HG03135 (cell line): ENCODE measurements at regions not wholly inside any gene's neighbourhood (a gene's known extent, or its start where the extent isn't known, plus 50 kb on each side); places are given as distances from the start of the nearest gene placed in this dataset.
A peak's percentile ranks its signal among the peaks of the same experiment; 100 is the strongest.

Source experiments
- ATAC-seq: cut with Tn5 transposase; IDR thresholded peaks from one replicate; pipeline ENCODE4 v1.9.1; 2021; ENCODE audit warnings: mild to moderate bottlenecking, moderate library complexity; ENCODE audit not compliant: unreplicated experiment

DNA sequence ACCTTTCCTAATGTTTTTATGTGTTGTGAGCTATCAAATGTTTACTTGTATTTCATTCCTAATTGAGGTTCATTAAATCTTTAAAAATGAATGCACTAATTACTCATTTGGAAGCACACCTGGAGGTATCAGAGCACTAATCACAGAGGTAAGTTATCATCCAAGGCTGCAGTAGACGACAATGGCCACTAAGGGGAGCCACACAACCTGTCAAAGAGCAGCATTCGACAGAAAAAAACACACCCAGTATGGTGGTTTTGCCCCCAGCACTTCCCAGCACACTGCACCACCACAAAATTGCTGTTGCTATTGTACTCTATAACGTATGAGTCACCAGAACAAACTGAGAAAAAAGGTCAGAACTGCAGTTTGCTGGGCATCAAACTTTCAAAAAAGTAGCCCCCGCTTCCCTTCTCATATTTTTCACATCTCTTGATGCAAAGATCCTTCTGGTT is 205.9 kb upstream of the IGF1R start:
- ATAC-seq, result peak; percentile 79

GRCh38 chr15:98442901-98443300 is 205.4 kb upstream of the IGF1R start:
- no peak for ATAC-seq

DNA sequence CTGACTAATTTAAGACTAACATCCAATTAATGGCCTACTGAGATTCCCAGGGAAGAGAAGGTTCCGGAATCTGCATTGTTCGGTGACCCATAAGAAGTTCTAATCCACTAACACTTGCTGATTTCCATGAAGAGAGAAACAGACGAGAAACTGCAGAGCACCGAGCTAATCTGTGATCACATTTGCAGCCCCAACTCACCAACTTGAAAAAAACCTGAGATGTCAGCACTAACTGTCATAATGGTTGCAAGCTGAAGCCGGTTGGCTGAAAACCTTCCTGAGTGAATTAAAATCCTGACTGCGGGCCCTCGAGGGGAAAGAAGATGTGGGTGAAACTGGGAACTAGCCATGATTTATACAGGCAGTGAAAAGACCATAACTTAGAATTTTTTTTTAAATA is 204.8 kb upstream of the IGF1R start:
- ATAC-seq, result no peak

DNA sequence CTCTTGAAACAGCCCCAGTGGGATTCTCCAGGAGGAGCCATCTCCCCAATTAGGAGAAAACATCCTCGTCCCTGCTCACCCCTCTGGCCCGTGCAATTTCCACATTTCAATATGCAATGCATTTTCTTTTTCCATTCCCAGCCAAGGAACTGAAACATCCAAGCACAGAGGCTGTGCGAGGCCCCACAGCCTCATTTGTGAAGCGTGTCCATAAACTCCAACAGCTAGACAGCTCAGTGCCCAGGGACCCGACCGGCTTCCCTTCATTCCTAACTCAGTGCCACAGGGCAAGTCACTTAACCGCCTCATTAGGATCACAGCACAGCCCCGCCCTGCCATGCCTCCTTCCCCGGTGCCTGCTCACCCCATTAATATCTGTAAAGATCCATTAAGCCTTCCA is 204.2 kb upstream of the IGF1R start:
- no peak for ATAC-seq

DNA sequence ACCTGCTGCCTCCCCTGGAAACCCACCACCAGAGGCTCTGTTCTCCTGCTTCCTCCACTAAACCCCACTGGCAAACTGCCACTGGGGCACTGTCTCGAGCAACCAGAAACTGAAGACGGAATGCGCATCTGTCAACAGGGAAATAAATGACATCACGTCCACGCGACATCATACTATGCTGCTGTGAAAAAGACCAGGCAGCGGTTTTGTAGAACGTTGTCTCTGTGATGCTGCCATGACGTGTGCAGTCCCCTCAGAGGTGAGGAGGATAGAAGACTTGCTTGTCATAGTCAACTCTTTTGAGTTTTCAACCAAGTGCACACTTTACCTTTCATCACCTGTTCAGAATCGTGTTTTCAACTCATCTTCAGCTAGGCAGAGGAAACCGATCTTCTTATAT is 203.0 kb upstream of the IGF1R start:
- ATAC-seq, result no peak

- no peak for ATAC-seq
Observed at GRCh38 chr15:98446083-98446482, 202.3 kb upstream of the IGF1R start.

GRCh38 chr15:98447069-98447468 is 201.3 kb upstream of the IGF1R start:
- no peak for ATAC-seq

DNA sequence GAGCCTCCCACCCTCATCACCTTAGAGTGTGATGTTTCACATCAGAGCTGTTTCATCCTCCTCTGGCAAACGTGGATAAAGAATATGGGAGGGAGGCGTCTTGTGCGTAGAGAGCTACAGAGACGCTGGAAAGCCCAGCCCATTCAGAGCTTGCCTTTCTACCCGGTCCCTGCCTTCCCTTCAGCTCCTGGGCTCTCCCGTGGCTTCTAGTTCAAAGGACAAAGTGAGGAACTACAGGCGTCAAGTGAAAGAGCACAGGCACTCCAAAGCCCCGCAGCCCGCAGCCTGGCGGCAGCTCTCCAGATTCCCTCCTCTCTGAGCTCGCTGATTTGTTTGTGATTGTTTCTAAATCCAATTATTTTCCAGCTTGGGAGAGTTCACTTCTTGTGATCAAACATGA is 197.1 kb upstream of the IGF1R start:
- no peak for ATAC-seq

DNA sequence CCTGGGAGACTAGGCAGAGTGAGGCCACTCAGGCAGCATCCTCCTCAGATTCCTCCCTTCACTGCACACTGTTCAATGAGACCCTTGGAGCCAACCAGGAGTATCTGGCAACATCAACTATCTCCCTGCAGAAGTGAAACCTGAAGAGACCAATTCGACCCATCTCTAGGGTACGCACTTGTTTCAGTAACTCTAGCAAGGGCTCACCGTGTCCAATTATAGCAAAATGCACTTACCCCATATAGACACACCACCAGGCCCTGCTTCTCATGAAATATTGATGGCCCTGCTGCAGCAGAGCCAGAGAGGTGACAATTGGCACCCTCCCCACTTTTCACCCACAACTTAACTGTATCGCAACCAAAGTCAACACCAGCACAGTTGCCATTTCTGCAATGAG is 196.1 kb upstream of the IGF1R start:
- no peak for ATAC-seq

DNA sequence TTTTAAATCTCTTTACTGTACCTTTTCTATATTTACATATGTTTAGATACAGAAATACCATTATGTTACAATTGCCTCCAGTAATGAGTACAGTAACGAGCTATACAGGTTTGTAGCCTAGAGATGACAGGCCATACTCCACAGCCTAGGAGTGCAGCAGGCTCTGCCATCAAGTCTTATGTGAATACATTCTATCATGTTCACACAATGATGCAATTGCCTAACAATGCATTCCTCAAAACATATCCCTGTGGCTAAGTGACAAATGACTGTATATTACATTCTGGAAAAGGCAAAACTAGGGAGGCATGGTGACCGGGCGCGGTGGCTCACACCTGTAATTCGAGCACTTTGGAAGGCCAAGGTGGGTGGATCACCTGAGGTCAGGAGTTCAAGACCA is 192.4 kb upstream of the IGF1R start:
- ATAC-seq, result no peak

- ATAC-seq, result no peak
Observed at GRCh38 chr15:98476559-98476958, 171.8 kb upstream of the IGF1R start.

DNA sequence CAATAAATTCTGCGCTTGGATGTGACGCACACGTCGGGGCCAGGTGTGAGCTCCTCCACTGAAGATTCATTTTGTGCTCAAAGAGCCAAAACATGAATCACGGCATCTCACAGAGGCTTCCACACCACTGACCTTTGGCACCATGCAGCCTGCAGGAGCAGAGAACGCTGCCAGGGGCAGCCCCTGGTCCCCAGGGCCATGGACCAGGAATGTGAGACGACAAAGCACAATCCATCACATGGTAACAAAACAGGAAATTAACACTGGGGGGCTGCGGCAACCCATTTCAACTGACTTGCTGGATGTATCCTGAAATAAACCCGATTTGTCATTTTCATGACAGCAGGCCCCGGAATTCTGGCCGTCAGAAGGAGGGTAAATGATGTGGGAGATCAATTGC is 167.5 kb upstream of the IGF1R start:
- ATAC-seq, result no peak

DNA sequence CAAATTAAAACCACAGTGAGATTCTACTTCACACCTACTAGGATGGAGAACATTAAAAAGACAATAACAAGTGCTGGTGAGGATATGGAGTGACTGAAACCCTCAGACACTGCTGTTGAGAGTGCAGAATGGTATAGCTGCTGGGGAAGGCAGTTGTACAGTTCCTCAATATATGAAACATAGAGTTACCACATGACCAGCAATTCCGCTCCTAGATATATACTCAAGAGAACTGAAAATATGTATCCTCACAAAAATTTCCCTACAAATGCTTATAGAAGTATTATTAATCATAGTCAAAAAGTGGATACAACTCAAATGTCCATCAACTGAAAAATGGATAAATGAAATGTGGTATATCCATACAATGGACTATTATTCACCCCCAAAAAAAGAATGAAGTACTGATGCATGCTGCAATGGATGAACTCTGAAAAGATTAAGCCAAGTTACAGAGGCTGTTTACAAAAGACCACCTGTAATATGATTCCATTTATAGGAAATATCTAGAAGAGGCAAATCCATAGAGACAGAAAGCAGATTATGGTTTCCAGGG is 164.7 kb upstream of the IGF1R start:
- no peak for ATAC-seq

GRCh38 chr15:98484914-98485313 is 163.4 kb upstream of the IGF1R start:
- ATAC-seq, result no peak

DNA sequence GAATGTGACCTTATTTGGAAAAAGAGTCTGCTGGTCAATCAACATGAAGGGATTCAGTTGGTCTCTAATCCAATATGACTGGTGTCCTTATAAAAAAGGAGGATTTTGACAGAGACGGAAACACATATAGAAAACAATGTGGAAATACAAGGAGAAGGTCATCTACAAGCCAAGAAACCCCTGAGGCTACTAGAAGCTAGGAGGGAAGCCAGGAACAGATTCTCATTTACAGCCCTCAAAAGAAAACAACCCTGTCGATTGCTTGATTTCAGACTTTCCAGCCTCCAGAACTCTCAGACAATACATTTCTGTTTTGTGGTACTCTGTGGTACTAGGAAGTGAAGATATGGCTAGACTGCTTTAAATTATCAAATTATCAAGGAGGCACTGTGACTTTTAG is 162.9 kb upstream of the IGF1R start:
- ATAC-seq, result no peak

GRCh38 chr15:98493966-98494511 is 154.3 kb upstream of the IGF1R start:
- no peak for ATAC-seq

- ATAC-seq, result no peak
Observed at GRCh38 chr15:98501192-98501591, 147.1 kb upstream of the IGF1R start.

DNA sequence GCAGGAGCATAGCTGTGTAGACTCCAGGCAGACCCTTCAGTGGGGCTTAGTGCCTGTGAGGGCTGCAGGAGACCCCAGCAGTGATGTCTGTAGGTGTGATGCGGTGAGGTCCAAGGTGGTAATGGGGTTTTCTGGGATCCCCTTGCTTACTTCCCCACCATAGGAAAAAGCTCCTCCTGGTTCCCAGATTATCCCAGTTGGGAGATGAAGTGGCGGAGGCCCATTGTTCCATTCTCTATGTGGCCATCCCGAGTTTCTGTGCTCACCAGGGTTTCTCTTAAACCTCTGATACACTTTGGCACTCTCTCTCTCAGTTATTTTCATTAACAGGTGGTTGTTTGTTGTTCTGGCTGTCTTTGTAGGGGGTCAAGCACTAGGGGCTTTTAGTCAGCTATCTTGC is 146.7 kb upstream of the IGF1R start:
- ATAC-seq, result no peak

DNA sequence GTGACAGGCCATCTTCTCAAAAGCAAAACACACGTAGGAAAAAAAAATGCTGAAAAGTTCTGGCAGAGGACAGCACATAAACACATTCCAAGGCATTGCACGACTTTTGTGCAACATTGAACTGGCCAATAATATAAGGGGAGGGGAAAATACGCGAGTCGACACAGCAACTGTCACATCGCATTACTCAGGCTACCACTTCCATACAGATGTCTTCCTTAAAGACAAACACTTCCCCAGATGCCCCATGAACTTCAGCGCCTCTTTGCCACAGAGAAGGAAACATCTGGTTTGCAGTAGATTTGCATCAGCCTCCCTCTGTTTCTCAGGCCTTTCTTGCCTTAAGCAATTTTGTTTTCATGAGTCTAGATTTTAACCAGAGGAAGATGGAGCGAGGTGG is 144.4 kb upstream of the IGF1R start:
- no peak for ATAC-seq

- no peak for ATAC-seq
Observed at GRCh38 chr15:98504998-98505397, 143.3 kb upstream of the IGF1R start.

DNA sequence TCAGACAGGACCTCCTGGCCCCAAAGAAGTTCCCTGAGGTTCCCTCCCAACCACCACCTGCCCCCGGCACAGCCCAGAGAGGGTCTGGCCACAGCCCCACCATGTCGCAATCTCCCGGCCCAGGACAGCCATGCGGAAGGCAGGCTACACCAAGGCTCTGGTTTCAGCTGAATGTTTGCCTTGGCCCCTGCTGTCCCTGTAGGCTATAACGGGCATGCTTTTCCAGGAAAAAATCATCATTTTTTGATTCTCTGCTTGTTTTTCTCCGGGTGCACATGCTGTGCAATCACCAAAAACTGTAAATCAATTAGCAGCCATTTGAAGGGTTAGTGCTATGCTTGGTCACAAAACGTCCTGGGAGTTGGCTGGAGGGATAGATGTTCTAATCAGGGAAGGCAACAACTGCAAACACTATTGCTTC is 142.7 kb upstream of the IGF1R start:
- ATAC-seq, result no peak

DNA sequence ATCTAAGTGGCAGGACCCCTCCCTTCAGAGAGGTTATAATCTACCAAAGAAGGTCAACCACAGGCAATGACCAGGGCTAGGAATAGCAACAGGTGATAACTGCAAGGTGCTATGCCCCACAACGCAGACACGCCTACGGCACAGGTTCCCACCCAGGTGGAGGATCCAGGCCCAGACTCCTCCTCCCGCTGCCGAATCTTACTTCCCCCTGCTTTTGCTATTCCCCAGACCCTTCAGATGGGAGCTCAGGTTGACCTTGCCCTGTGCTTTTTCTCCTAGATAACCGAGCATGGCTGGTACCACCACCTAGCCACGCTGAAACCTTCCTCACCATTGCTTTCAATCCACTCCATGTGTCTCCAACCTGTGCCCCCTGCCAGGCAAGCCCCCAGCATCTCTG is 142.2 kb upstream of the IGF1R start:
- ATAC-seq, result no peak

DNA sequence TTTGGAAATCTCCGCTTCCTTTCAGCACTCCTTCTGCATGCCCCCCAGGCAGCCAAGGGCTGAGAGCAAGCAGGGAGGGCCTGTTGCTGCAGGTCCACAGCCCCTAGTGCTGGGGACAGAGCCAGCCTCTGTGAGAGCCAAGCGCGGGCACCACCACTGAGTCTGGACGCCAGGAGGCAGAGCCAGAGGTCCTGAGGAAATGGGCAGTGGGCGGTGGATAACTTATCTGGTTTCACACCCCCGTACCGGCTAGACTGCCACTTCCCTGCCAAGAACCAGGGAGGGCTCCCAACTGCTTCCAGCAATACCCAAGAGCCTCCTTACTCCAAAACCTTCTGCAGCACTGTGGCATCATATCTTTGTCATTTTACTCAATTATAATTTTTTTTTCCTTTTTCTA is 141.6 kb upstream of the IGF1R start:
- no peak for ATAC-seq
